K562 (cell line): ENCODE measurements at regions not wholly inside any gene's neighbourhood (a gene's known extent, or its start where the extent isn't known, plus 50 kb on each side); places are given as distances from the start of the nearest gene placed in this dataset.
A peak's percentile ranks its signal among the peaks of the same experiment; 100 is the strongest.

ENCODE experiments used
- ASH1L ChIP-seq: fragments of 450-650 bp; IDR thresholded peaks from 2 replicates; pipeline ENCODE4 v1.6.1; 2018; ENCODE audit warnings: borderline replicate concordance, mild to moderate bottlenecking, low read depth; ENCODE audit not compliant: partially characterized antibody
- CREB1 ChIP-seq, 2 experiments: sonication (generic) in 1 of 2; formaldehyde crosslinking in 1 of 2; IDR thresholded peaks; 2 replicates each; pipeline versions ENCODE4 v1.6.1 to v1.8.0; 2012 to 2022; ENCODE audit warnings: inconsistent platforms in 1 of 2, mild to moderate bottlenecking in 1 of 2, missing genetic modification reagents in 1 of 2, moderate library complexity in 1 of 2
- ESRRB ChIP-seq: fragments of 250-450 bp; sonication (Bioruptor Pico); IDR thresholded peaks from 2 replicates; pipeline ENCODE4 v1.5.0; 2020; ENCODE audit warnings: mild to moderate bottlenecking, moderate library complexity, borderline replicate concordance
- FIP1L1 ChIP-seq: fragments of 200-400 bp; formaldehyde crosslinking; IDR thresholded peaks from 2 replicates; pipeline ENCODE4 v1.6.1; 2018; ENCODE audit warnings: mild to moderate bottlenecking, low read depth, low read length; ENCODE audit not compliant: poor library complexity, severe bottlenecking
- KAT2B ChIP-seq: IDR thresholded peaks from one replicate; pipeline ENCODE4 v1.6.1; 2012; ENCODE audit warnings: low read depth, mild to moderate bottlenecking, control low read depth, inconsistent platforms, low read length, moderate library complexity
- KHSRP ChIP-seq: fragments of 450-650 bp; IDR thresholded peaks from 2 replicates; pipeline ENCODE4 v1.6.1; 2017
- NONO ChIP-seq, 2 experiments: fragments of 200-400 bp in 1 of 2; fragments of 450-650 bp in 1 of 2; formaldehyde crosslinking in 1 of 2; IDR thresholded peaks; 2 replicates each; pipeline ENCODE4 v1.6.1; 2017; ENCODE audit warnings: low read depth in 2 of 2, mild to moderate bottlenecking in 2 of 2, moderate library complexity in 2 of 2, low read length in 1 of 2
- NR3C1 ChIP-seq: sonication (generic); formaldehyde crosslinking; IDR thresholded peaks from 2 replicates; pipeline ENCODE4 v1.8.1; 2022; ENCODE audit warnings: missing genetic modification reagents
- PATZ1 ChIP-seq: fragments of 250-450 bp; sonication (Bioruptor Pico); IDR thresholded peaks from 2 replicates; pipeline ENCODE4 v1.5.0; 2020; ENCODE audit warnings: mild to moderate bottlenecking, borderline replicate concordance
- RBM14 ChIP-seq: fragments of 200-400 bp; formaldehyde crosslinking; IDR thresholded peaks from 2 replicates; pipeline ENCODE4 v1.6.1; 2018; ENCODE audit warnings: low read depth, mild to moderate bottlenecking, low read length, moderate library complexity, borderline replicate concordance; ENCODE audit not compliant: insufficient read depth
- RBM39 ChIP-seq: fragments of 200-400 bp; formaldehyde crosslinking; optimal IDR thresholded peaks from 2 replicates; pipeline ENCODE3; 2018; ENCODE audit warnings: low read depth, low read length
- SRF ChIP-seq, 2 experiments: fragments of 250-450, 450-650 bp in 1 of 2; sonication (Bioruptor Pico) in 1 of 2; sonication (generic) in 1 of 2; formaldehyde crosslinking; IDR thresholded peaks; 2 replicates each; pipeline versions ENCODE4 v1.5.0 to v1.5.1; 2020 to 2022; ENCODE audit warnings: mild to moderate bottlenecking in 1 of 2, missing genetic modification reagents in 1 of 2
- ZBED1 ChIP-seq: IDR thresholded peaks from 2 replicates; pipeline ENCODE4 v1.6.1; 2014
- ZBTB11 ChIP-seq, 3 experiments: fragments of 200-800 bp in 1 of 3; fragments of 250-450 bp in 1 of 3; fragments of 450-650 bp in 1 of 3; sonication (Bioruptor Pico) in 1 of 3; sonication (Bioruptor generic) in 1 of 3; formaldehyde crosslinking in 1 of 3; IDR thresholded peaks; 2 replicates each; pipeline versions ENCODE4 v1.6.1 to v1.8.0; 2016 to 2022; ENCODE audit warnings: mild to moderate bottlenecking in 2 of 3, missing genetic modification characterization in 2 of 3, missing compliant biosample characterization in 1 of 3, moderate library complexity in 1 of 3
- ZFX ChIP-seq: sonication (generic); formaldehyde crosslinking; IDR thresholded peaks from 2 replicates; pipeline ENCODE4 v1.8.0; 2022; ENCODE audit warnings: mild to moderate bottlenecking, missing genetic modification reagents, moderate library complexity
- ZNF121 ChIP-seq: sonication (generic); formaldehyde crosslinking; conservative IDR thresholded peaks from 2 replicates; pipeline ENCODE4 v1.8.0; 2022; ENCODE audit warnings: missing genetic modification reagents
- ZNF232 ChIP-seq: sonication (generic); formaldehyde crosslinking; IDR thresholded peaks from 2 replicates; pipeline ENCODE4 v1.8.0; 2022; ENCODE audit warnings: mild to moderate bottlenecking, missing genetic modification reagents
- ZNF431 ChIP-seq: sonication (generic); formaldehyde crosslinking; IDR thresholded peaks from 2 replicates; pipeline ENCODE4 v1.8.0; 2022; ENCODE audit warnings: mild to moderate bottlenecking, missing genetic modification reagents
- ZNF57 ChIP-seq: fragments of 450-650 bp; formaldehyde crosslinking; IDR thresholded peaks from 2 replicates; pipeline ENCODE4 v1.4.0; 2020; ENCODE audit warnings: mild to moderate bottlenecking, moderate library complexity

GRCh38 chr7:140235114-140235513 lies 58.3 kb upstream of the KDM7A start (continued):
- TF ChIP-seq ZNF121 (CRISPR knock-in tag), result no peak
- no peak for TF ChIP-seq ZNF57 (CRISPR knock-in tag)
- TF ChIP-seq SRF (CRISPR knock-in tag; IDR thresholded peaks at IDR 0.05), result no peak
- TF ChIP-seq KAT2B, result no peak
- TF ChIP-seq KHSRP, result no peak
- TF ChIP-seq ZBTB11 (CRISPR knock-in tag; IDR thresholded peaks at IDR 0.05), result peak in 1 of 3 experiments; percentile 78; a peak in 2 of 6 replicates
- no peak for TF ChIP-seq ZFX (CRISPR knock-in tag)
- peak; percentile 60 for TF ChIP-seq CREB1 (IDR thresholded peaks at IDR 0.05)
- no peak for TF ChIP-seq CREB1 (CRISPR knock-in tag; IDR thresholded peaks at IDR 0.05)
- TF ChIP-seq ESRRB (CRISPR knock-in tag), result no peak
- no peak for TF ChIP-seq NONO (IDR thresholded peaks at IDR 0.05; ENCODE audit: low read depth in 2 of 2, low read length in 1 of 2)
- no peak for TF ChIP-seq RBM39
- no peak for TF ChIP-seq ASH1L
- TF ChIP-seq PATZ1, result no peak
- no peak for TF ChIP-seq NR3C1 (CRISPR knock-in tag)
- TF ChIP-seq RBM14, result no peak
- no peak for TF ChIP-seq FIP1L1
- TF ChIP-seq ZNF232, result no peak
- TF ChIP-seq ZBED1, result no peak
- no peak for TF ChIP-seq ZNF431 (CRISPR knock-in tag)
